Renal cortical epithelial cell (primary cell): ENCODE measurements at regions not wholly inside any gene's neighbourhood (a gene's known extent, or its start where the extent isn't known, plus 50 kb on each side); places are given as distances from the start of the nearest gene placed in this dataset.
"Not testable (repeated sequence)": the region's sequence is repeated elsewhere in the genome, so short reads cannot be mapped to it uniquely, and the experiment has no call there.

ENCODE experiments used
- DNase-seq: peaks from one replicate; pipeline ENCODE4 v3.0.0-alpha.2; 2011; ENCODE audit warnings: low read depth

- peak; percentile 65 for DNase-seq
Measured at GRCh38 chr4:147160908-147161513, 215.3 kb upstream of the TTC29 start.

GRCh38 chr4:147163311-147163710, 217.6 kb upstream of the TTC29 start:
- DNase-seq = no peak

GRCh38 chr4:147168200-147168599, 222.5 kb upstream of the TTC29 start:
- DNase-seq = not testable (repeated sequence)

DNA sequence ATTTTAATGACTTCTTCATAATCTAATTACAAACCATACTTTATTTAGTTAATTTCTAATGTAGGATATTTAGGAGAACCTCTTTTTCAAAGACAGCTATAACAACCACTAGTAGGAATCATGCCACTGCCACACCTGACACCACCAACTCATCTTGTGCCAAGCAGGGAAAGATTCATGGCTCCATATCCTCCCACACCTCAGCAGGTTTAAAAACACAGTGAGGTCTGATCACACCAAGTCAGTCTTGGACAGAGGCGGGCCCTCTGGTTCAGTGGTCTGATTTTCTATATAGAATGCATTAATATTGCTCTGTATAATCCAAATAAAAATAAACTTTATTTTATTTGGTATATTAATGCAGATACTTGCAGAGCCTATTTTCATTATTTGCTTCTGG, 227.7 kb upstream of the TTC29 start:
- DNase-seq = no peak

DNA sequence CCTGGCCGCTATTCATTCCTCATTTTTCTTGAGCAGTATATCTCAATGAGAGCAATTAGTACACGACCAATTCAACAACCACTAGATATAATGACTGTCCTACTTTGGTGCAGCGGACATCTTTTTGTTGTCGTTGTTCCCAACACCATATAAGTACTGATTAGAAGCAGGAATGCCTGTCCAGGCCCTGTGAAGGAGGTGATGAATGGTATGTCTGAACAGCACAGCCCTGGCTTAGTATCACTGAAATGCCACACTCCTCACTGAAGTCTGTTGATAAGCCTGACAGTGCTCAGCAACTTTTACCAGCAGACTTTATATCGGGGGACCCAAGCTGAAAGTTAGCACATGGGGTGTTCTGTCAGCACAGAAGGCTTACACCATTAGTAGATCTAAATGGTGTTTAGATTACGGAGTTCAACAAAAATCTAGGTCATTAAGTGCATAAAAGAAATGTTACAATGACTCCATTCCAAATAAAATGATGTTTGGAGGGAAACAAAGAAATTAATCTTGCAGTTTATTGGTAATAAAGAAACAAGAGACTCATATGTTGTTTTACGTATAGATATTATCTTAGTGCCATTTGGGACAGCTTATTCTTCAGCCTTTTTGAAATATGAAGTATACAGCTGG, 228.3 kb upstream of the TTC29 start:
- DNase-seq = no peak

- no peak for DNase-seq
Measured at GRCh38 chr4:147174591-147174990, 228.9 kb upstream of the TTC29 start.

DNA sequence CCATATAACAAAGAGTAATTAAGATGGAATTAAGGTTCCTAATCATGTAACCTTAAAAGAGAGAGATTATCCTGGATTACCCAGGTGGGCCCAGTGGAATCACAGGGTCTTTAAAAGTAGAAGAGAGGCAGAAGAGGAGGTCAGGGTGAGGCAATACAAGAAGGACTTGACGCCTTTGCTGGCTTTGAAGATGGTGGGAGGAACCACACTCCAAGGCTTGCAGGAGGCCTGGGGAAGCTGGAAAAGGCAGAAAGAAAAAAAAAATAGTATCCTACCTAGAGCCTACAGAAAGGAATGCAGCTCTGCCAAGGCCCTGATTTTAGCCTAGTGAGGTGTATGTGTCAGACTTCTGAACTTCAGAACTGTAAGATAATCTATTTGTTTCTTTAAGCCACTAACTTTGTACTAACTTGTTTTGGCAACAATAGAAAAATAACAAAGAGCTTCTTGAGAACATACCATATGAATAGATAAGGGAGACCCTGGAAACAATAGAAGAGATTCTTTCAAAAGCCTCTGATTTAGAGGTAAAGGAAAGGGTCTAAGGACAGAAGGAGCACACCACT, 229.9 kb upstream of the TTC29 start:
- no peak for DNase-seq

GRCh38 chr4:147182041-147182440, 236.4 kb upstream of the TTC29 start:
- DNase-seq = peak; percentile 56

DNA sequence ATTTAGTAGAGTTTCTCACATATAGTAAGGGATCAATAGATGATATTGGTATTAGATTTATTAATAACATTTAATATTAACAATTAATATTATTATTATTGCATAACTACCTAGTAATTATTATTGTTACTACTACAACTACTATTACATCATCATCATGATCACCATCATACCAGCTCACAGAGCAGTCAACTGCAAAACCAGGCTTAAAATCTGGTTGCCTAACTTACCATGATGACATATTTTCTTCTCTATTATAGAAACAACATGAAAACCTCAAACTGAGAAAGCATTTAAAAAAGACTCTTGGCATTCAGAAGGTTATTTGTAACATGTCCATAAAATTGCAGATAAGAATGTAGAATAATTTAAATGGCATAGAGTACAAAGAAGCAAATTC, 247.0 kb upstream of the TTC29 start:
- DNase-seq = no peak

DNA sequence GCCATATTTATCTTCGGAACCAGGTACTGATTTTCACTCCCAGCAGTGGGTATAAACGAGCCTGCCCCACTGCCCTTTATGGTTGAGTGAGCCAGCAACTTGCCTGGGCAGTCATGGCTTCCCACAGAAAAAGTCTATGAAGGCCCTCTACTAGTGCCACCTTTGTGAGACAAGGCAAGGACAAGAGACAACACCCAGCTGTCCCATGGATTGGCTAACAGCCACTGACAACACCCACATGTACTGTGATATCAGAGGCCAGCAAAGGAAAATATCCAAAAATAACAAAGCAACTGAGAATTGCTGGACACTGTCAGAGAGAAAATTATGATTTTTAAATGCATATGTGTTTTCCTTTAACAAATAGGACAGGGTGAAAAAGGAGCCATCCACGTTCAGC, 248.4 kb upstream of the TTC29 start:
- no peak for DNase-seq

DNA sequence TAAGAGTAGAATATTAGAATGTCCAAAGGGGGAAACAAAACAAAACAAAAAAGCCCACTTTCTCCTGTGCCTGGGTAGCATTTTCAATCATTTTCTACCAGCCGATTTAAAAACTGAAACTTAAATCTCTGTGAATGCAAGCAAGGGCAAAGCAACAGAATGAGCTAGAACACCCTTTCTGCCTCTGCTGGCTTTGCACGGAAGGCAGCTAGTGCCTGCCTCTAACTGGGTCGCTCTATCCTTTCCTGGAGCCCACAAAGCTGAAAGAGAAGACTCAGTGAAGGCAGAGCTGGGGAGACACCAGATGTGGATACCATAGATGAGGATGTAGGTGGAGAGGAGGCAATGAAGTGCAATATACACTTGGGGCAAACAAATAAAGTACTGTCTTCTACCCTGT, 248.9 kb upstream of the TTC29 start:
- DNase-seq = no peak

DNA sequence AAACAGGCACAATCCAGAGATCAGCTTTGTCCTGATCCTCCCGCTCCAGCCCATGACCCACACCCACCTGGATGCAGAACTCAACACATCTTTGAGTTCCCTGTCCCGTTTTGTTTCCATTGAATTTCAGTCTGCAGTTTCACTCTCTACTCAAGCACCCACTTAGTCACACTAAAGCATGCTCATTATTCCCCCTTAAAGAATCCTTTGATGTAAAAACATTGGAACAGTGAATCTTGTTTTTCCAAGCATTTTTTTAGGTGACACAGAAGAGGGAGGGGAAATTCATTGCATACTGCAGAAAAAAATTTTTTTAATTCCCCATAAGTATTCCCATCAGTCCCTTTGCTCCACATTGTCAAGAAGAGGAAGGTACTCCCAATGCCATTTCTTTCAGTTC, 249.7 kb upstream of the TTC29 start:
- DNase-seq = no peak

GRCh38 chr4:147198411-147199051, 252.9 kb upstream of the TTC29 start:
- peak; percentile 21 for DNase-seq

DNA sequence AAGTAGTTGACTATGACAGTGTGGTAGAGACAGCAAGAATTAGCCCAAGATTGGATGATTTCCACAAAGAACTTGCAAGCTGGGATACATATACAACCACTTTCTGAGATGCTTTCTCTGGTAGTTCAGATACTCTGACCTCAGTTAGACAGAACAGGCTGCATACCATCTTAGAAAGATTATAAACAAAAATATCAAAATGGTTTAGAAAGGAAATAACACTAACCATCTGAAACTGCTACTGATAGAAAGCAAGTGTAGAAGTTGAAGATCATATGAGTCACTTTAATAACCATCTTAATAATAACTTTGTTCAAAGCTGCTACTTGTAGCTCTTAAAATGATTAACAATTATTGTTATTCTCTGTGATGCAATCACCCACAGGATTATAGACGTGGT, 255.4 kb upstream of the TTC29 start:
- DNase-seq = peak; percentile 6

GRCh38 chr4:147206807-147207206, 261.1 kb upstream of the TTC29 start:
- DNase-seq = no peak

GRCh38 chr4:147207911-147208310, 262.2 kb upstream of the TTC29 start:
- no peak for DNase-seq

DNA sequence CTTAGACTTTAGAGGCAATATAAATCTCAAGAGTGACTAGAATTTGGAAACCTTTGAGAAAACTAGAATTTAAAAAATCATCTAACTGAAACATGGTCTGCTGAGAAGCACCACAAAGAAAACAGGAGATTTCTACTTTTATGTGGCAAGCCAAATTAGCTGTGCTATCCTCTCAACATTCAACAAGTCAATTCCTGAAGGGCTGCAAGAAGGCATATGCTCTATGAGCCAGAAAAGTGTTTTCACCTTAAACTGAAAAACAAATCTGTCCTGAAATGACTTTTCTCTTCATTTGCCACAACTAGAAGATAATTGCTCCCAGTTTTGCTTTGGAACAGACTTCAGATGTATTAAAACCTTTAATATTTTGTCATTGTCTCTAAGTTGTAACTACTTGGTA, 263.2 kb upstream of the EDNRA start:
- no peak for DNase-seq

DNA sequence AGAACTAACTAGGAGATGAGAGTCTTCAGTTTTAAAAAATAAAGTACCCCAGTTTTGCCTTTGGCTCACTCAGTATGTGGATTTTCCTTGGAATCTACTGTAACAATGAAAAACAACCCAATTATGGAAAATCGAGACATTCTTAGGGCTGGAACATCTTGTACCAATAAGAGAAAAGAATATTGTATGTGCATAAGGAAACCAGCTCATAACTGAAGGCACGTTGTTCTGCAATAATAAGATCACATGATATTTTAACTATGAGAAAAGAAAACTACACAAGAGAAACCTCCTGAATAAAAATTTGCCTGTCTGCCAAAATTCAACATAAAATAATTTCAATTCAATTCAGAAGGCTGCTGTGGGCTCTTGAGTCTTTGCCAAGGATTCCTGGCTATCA, 261.8 kb upstream of the EDNRA start:
- no peak for DNase-seq

GRCh38 chr4:147220833-147221232, 260.1 kb upstream of the EDNRA start:
- peak; percentile 44 for DNase-seq

- no peak for DNase-seq
Measured at GRCh38 chr4:147222906-147223305, 258.0 kb upstream of the EDNRA start.

DNA sequence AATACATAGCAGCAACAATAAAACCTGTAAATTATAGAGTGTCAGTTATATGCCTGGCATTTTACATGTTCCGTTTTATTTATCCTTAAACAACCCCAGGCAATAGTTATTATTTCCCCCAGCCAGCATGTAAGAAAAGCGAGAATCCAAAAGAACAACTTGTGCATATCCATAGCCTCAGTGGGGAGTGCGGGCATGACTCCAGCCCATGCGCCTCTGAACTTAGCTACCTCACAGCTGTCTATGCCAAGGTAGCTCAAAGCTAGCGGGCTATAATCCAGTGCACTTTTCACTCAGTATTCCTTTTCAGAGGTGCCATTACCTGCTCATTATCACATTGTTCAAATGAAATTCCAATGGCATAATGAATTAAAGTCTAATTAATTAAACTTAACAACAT, 257.3 kb upstream of the EDNRA start:
- no peak for DNase-seq

GRCh38 chr4:147236806-147237205, 244.1 kb upstream of the EDNRA start:
- no peak for DNase-seq

- DNase-seq = no peak
Measured at GRCh38 chr4:147244786-147245185, 236.1 kb upstream of the EDNRA start.
